ENCODE measurements at regions not wholly inside any gene's neighbourhood (a gene's known extent, or its start where the extent isn't known, plus 50 kb on each side); places are given as distances from the start of the nearest gene placed in this dataset.
"Not testable (repeated sequence)": the region's sequence is repeated elsewhere in the genome, so short reads cannot be mapped to it uniquely, and the experiment has no call there.

- not testable (repeated sequence) for DNase-seq (ENCODE audit: low read depth in 2 of 3, low spot score in 2 of 3)
Measured at GRCh38 chr20:41685145-41685544, 67.0 kb upstream of the CHD6 start.

- DNase-seq (ENCODE audit: low read depth in 2 of 3, low spot score in 2 of 3) = no peak
Measured at GRCh38 chr20:41678799-41679198, 60.6 kb upstream of the CHD6 start.

GRCh38 chr20:41672282-41672681 lies 54.1 kb upstream of the CHD6 start:
- DNase-seq (ENCODE audit: low read depth in 2 of 3, low spot score in 2 of 3) = no peak

- DNase-seq (ENCODE audit: low read depth in 2 of 3, low spot score in 2 of 3) = no peak
Measured at GRCh38 chr20:41671143-41671542, 53.0 kb upstream of the CHD6 start.

GRCh38 chr20:41670631-41671030 lies 52.5 kb upstream of the CHD6 start:
- no peak for DNase-seq (ENCODE audit: low read depth in 2 of 3, low spot score in 2 of 3)

- no peak for DNase-seq (ENCODE audit: low read depth in 2 of 3, low spot score in 2 of 3)
Measured at GRCh38 chr20:41669708-41670263, 51.6 kb upstream of the CHD6 start.

- no peak for DNase-seq (ENCODE audit: low read depth in 2 of 3, low spot score in 2 of 3)
Measured at GRCh38 chr20:41668057-41668749, 50.0 kb upstream of the CHD6 start.
